B cell (primary cell): ENCODE measurements at regions not wholly inside any gene's neighbourhood (a gene's known extent, or its start where the extent isn't known, plus 50 kb on each side); places are given as distances from the start of the nearest gene placed in this dataset.

ENCODE experiments used
- CTCF ChIP-seq: fragments of 200-600 bp; IDR thresholded peaks from one replicate; pipeline ENCODE4 v1.8.0; 2022; ENCODE audit warnings: antibody characterized with exemption, mild to moderate bottlenecking
- EZH2 ChIP-seq: IDR thresholded peaks from 2 replicates; pipeline ENCODE4 v1.6.1; 2012; ENCODE audit warnings: borderline replicate concordance, low read depth, mild to moderate bottlenecking, moderate library complexity, low read length; ENCODE audit not compliant: insufficient read depth, poor library complexity, severe bottlenecking

GRCh38 chr14:87785897-87786296, 207.1 kb downstream of the GALC start:
- no peak for TF ChIP-seq CTCF
- TF ChIP-seq EZH2, result no peak
